ENCODE measurements at regions not wholly inside any gene's neighbourhood (a gene's known extent, or its start where the extent isn't known, plus 50 kb on each side); places are given as distances from the start of the nearest gene placed in this dataset.

GRCh38 chr3:95082191-95082590, 1019.3 kb downstream of the NSUN3 start:
- no peak for TF ChIP-seq EZH2 (IDR thresholded peaks at IDR 0.05)
- no peak for TF ChIP-seq POLR2AphosphoS5 (IDR thresholded peaks at IDR 0.05; ENCODE audit: borderline replicate concordance, low read depth, low read length)

Measured in SK-N-MC (cell line).